ENCODE measurements at regions not wholly inside any gene's neighbourhood (a gene's known extent, or its start where the extent isn't known, plus 50 kb on each side); places are given as distances from the start of the nearest gene placed in this dataset.

GRCh38 chr15:94749811-94750617 is 518.7 kb downstream of the MCTP2 start:
- TF ChIP-seq CTCF (IDR thresholded peaks at IDR 0.05) (no peak), POLR2A (IDR thresholded peaks at IDR 0.05) (no peak)
